OCI-LY3 (cell line): ENCODE measurements at regions not wholly inside any gene's neighbourhood (a gene's known extent, or its start where the extent isn't known, plus 50 kb on each side); places are given as distances from the start of the nearest gene placed in this dataset.
"Not testable (repeated sequence)": the region's sequence is repeated elsewhere in the genome, so short reads cannot be mapped to it uniquely, and the experiment has no call there.

ENCODE experiments used
- CTCF ChIP-seq: fragments of 200-600, 300-600 bp; sonication (generic); IDR thresholded peaks from 2 replicates; pipeline ENCODE4 v1.5.1; 2014; ENCODE audit warnings: antibody characterized with exemption, low read length, low read depth
- EZH2phosphoT487 ChIP-seq: fragments of 200-600 bp; shearing (Covaris generic); IDR thresholded peaks from 2 replicates; pipeline ENCODE4 v1.6.1; 2018; ENCODE audit warnings: antibody characterized with exemption, mixed run types, low read depth

GRCh38 chr14:40677206-40677605 lies 929.5 kb upstream of the LRFN5 start:
- not testable (repeated sequence) for TF ChIP-seq CTCF, EZH2phosphoT487
